H1 (cell line): ENCODE measurements at regions not wholly inside any gene's neighbourhood (a gene's known extent, or its start where the extent isn't known, plus 50 kb on each side); places are given as distances from the start of the nearest gene placed in this dataset.
A peak's percentile ranks its signal among the peaks of the same experiment; 100 is the strongest.
"Not testable (repeated sequence)": the region's sequence is repeated elsewhere in the genome, so short reads cannot be mapped to it uniquely, and the experiment has no call there.

Experiments
- CTCF ChIA-PET: fragments of 300-600 bp; sonication (Branson Sonifier 250); formaldehyde crosslinking; loops from one replicate; lab custom pipeline; 2021; ENCODE audit not compliant: partially characterized antibody; lab: Charles Lee
- POLR2A ChIA-PET: fragments of 300-600 bp; sonication (Branson Sonifier 250); formaldehyde crosslinking; loops from one replicate; lab custom pipeline; 2021; ENCODE audit warnings: inconsistent platforms; ENCODE audit not compliant: partially characterized antibody; lab: Charles Lee
- DNase-seq, 2 experiments: peaks; one replicate each; pipeline versions ENCODE4 v3.0.0 to v3.0.0-alpha.2; 2010 to 2022; ENCODE audit warnings: low spot score in 2 of 2, low read depth in 1 of 2, mixed read lengths in 1 of 2
- FAIRE-seq: peaks from 2 replicates; lab custom pipeline; 2011; peaks lifted over from hg19 to GRCh38; lab: Jason Lieb, UNC
- H2AFZ ChIP-seq: 2 replicates; pipeline ENCODE4 v1.8.1; 2012; ENCODE audit warnings: low read length, inconsistent platforms
- H2AK5ac ChIP-seq: 2 replicates; pipeline ENCODE4 v1.6.1; 2013; ENCODE audit warnings: low read depth, low read length
- H2BK120ac ChIP-seq: replicated peaks from 2 replicates; pipeline ENCODE3; 2013; ENCODE audit warnings: low read depth, low read length, inconsistent platforms
- H2BK12ac ChIP-seq: 2 replicates; pipeline ENCODE4 v1.6.1; 2013; ENCODE audit warnings: low read depth, low read length
- H2BK15ac ChIP-seq: 2 replicates; pipeline ENCODE4 v1.6.1; 2013; ENCODE audit warnings: low read length
- H2BK20ac ChIP-seq: 2 replicates; pipeline ENCODE4 v1.6.1; 2013; ENCODE audit warnings: low read length
- H2BK5ac ChIP-seq: 2 replicates; pipeline ENCODE4 v1.6.1; 2013; ENCODE audit warnings: low read depth, low read length
- H3K14ac ChIP-seq: 2 replicates; pipeline ENCODE4 v1.6.1; 2013; ENCODE audit warnings: inconsistent platforms; ENCODE audit not compliant: insufficient read length
- H3K18ac ChIP-seq: 2 replicates; pipeline ENCODE4 v1.6.1; 2013; ENCODE audit warnings: low read length; ENCODE audit errors: extremely low read depth
- H3K23ac ChIP-seq: 2 replicates; pipeline ENCODE4 v1.6.1; 2013; ENCODE audit warnings: inconsistent platforms; ENCODE audit not compliant: insufficient read length
- H3K23me2 ChIP-seq: 2 replicates; pipeline ENCODE4 v1.6.1; 2013; ENCODE audit warnings: low read depth, low read length
- H3K27ac ChIP-seq: 2 replicates; pipeline ENCODE4 v1.6.1; 2011; ENCODE audit warnings: low read depth, low read length, inconsistent platforms
- H3K27me3 ChIP-seq, 4 experiments: replicated peaks in 1 of 4; 1 replicate in 1 of 4; 2 replicates in 3 of 4; pipeline versions ENCODE4 v1.6.1 to v1.8.1; 2011 to 2013; ENCODE audit warnings: low read length in 3 of 4, mild to moderate bottlenecking in 3 of 4, inconsistent platforms in 2 of 4, mixed read lengths in 2 of 4, moderate library complexity in 1 of 4; ENCODE audit not compliant: control insufficient read depth in 3 of 4, insufficient read depth in 3 of 4; ENCODE audit errors: extremely low read depth in 1 of 4
- H3K36me3 ChIP-seq, 4 experiments: 2 replicates each; pipeline versions ENCODE4 v1.6.1 to v1.8.1; 2011 to 2013; ENCODE audit warnings: mild to moderate bottlenecking in 4 of 4, low read length in 3 of 4, moderate library complexity in 2 of 4, control low read depth in 1 of 4, inconsistent platforms in 1 of 4; ENCODE audit not compliant: insufficient read depth in 4 of 4, control insufficient read depth in 2 of 4
- H3K4ac ChIP-seq: replicated peaks from 2 replicates; pipeline ENCODE3; 2013; ENCODE audit warnings: low read length, low read depth, mixed read lengths, inconsistent platforms; ENCODE audit not compliant: insufficient read length
- H3K4me1 ChIP-seq, 4 experiments: replicated peaks in 1 of 4; 1 replicate in 1 of 4; 2 replicates in 3 of 4; pipeline versions ENCODE4 v1.6.1 to v1.8.1; 2011 to 2013; ENCODE audit warnings: low read length in 3 of 4, inconsistent platforms in 2 of 4, mixed read lengths in 1 of 4; ENCODE audit not compliant: insufficient read depth in 4 of 4, control insufficient read depth in 3 of 4
- H3K4me2 ChIP-seq, 2 experiments: 2 replicates each; pipeline versions ENCODE4 v1.6.1 to v1.8.1; 2011 to 2013; ENCODE audit warnings: low read depth in 2 of 2, low read length in 2 of 2, control low read depth in 1 of 2, inconsistent platforms in 1 of 2, mild to moderate bottlenecking in 1 of 2; ENCODE audit not compliant: insufficient read depth in 1 of 2
- H3K4me3 ChIP-seq, 4 experiments: fragments of 200-600, 300-600 bp in 1 of 4; sonication (generic), shearing (Covaris generic), sonication (Bioruptor Twin) in 1 of 4; 2 replicates each; pipeline versions ENCODE4 v1.5.1 to v1.8.1; 2011 to 2016; ENCODE audit warnings: low read length in 4 of 4, low read depth in 3 of 4, control low read depth in 2 of 4, inconsistent platforms in 2 of 4, mild to moderate bottlenecking in 2 of 4, mixed read lengths in 1 of 4, moderate library complexity in 1 of 4; ENCODE audit not compliant: insufficient read depth in 2 of 4; ENCODE audit errors: extremely low read depth in 1 of 4
- H3K56ac ChIP-seq: replicated peaks from 2 replicates; pipeline ENCODE3; 2013; ENCODE audit warnings: low read depth, mild to moderate bottlenecking, mixed read lengths, low read length, inconsistent platforms; ENCODE audit not compliant: insufficient read length
- H3K79me1 ChIP-seq: 2 replicates; pipeline ENCODE4 v1.6.1; 2013; ENCODE audit warnings: low read depth, low read length, control low read depth
- H3K79me2 ChIP-seq, 2 experiments: 2 replicates each; pipeline versions ENCODE4 v1.6.1 to v1.8.1; 2012 to 2013; ENCODE audit warnings: low read length in 2 of 2, mild to moderate bottlenecking in 2 of 2, inconsistent platforms in 1 of 2; ENCODE audit not compliant: insufficient read depth in 2 of 2, control insufficient read depth in 1 of 2
- H3K9ac ChIP-seq, 4 experiments: replicated peaks in 1 of 4; 1 replicate in 1 of 4; 2 replicates in 3 of 4; pipeline versions ENCODE4 v1.6.1 to v1.8.1; 2011 to 2013; ENCODE audit warnings: low read depth in 3 of 4, low read length in 3 of 4, control low read depth in 2 of 4, mild to moderate bottlenecking in 2 of 4, moderate library complexity in 2 of 4, inconsistent platforms in 1 of 4; ENCODE audit errors: extremely low read depth in 1 of 4
- H3K9me3 ChIP-seq, 2 experiments: 2 replicates each; pipeline versions ENCODE4 v1.6.1 to v1.8.1; 2012 to 2013; ENCODE audit warnings: mild to moderate bottlenecking in 2 of 2, moderate library complexity in 2 of 2, control low read depth in 1 of 2, inconsistent platforms in 1 of 2, low read depth in 1 of 2, low read length in 1 of 2, mixed read lengths in 1 of 2; ENCODE audit not compliant: insufficient read depth in 2 of 2
- H4K20me1 ChIP-seq, 2 experiments: replicated peaks in 1 of 2; 2 replicates each; pipeline versions ENCODE3 to v1.8.1; 2011 to 2013; ENCODE audit warnings: inconsistent platforms in 2 of 2, low read length in 2 of 2, mild to moderate bottlenecking in 1 of 2; ENCODE audit not compliant: insufficient read depth in 2 of 2, control insufficient read depth in 1 of 2
- H4K5ac ChIP-seq: 2 replicates; pipeline ENCODE4 v1.6.1; 2013; ENCODE audit warnings: low read length, low read depth, mixed read lengths, inconsistent platforms; ENCODE audit not compliant: insufficient read length
- H4K8ac ChIP-seq: 2 replicates; pipeline ENCODE4 v1.8.0; 2013; ENCODE audit warnings: mild to moderate bottlenecking, moderate library complexity, low read length, inconsistent platforms; ENCODE audit not compliant: insufficient read depth; ENCODE audit errors: extremely low read depth
- H4K91ac ChIP-seq: replicated peaks from 2 replicates; pipeline ENCODE3; 2013; ENCODE audit warnings: low read length, mixed read lengths, inconsistent platforms; ENCODE audit not compliant: insufficient read length
- RAD21 ChIP-seq, 2 experiments: IDR thresholded peaks in 1 of 2; conservative IDR thresholded peaks in 1 of 2; 2 replicates each; pipeline ENCODE4 v1.6.1; 2011; ENCODE audit warnings: low read depth in 2 of 2, low read length in 2 of 2, improper control_type of control experiment in 1 of 2, inconsistent platforms in 1 of 2, mild to moderate bottlenecking in 1 of 2, moderate library complexity in 1 of 2
- WGBS, 2 experiments: shearing (Covaris generic) in 1 of 2; methylation state at CpG; one replicate each; pipeline versions ENCODE4 v1.1.6 to v1.1.7; 2013 to 2015; ENCODE audit warnings: low lambda C conversion rate in 2 of 2, mixed read lengths in 2 of 2, inconsistent platforms in 1 of 2, low coverage in 1 of 2, missing lambda C conversion rate in 1 of 2; ENCODE audit not compliant: insufficient replicate concordance in 2 of 2, insufficient coverage in 1 of 2, insufficient read length in 1 of 2; ENCODE audit errors: extremely low coverage in 1 of 2, missing lambda C conversion rate in 1 of 2; 5-methylcytosine and 5-hydroxymethylcytosine counted together
- TF ChIP-seq, protein P1 (sequence below): IDR thresholded peaks from 2 replicates; pipeline ENCODE4 v1.6.1; 2012; ENCODE audit warnings: inconsistent platforms

DNA sequence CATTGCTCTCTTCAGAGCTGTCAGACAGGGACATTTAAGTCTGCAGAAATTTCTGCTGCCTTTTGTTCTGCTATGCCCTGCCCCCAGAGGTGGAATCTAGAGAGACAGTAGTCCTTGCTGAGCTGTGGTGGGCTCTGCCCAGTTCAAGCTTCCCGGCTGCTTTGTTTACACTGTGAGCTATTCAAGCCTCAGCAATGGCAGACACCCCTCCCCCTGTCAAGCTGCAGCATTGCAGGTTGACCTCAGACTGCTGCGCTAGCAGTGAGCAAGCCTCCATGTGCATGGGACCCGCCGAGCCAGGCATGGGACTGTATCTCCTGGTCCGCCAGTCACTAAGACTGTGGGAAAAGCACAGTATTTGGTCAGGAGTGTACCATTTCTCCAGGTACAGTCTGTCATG is 53.6 kb upstream of the MAPK10 start:
- peak in 1 of 2 experiments; percentile 15; a peak in 1 of 4 replicates for TF ChIP-seq RAD21 (IDR thresholded peaks at IDR 0.05 in 1 of 2, conservative IDR thresholded peaks at IDR 0.05 in 1 of 2; ENCODE audit: low read depth in 2 of 2, low read length in 2 of 2)
- TF ChIP-seq, protein P1, sequence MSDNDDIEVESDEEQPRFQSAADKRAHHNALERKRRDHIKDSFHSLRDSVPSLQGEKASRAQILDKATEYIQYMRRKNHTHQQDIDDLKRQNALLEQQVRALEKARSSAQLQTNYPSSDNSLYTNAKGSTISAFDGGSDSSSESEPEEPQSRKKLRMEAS, result peak; percentile 15; the same call in 1 of the 2 replicates
- TF ChIP-seq, all 59 proteins: peak for 2; not testable (repeated sequence) for 57
- H3K14ac ChIP-seq, H2BK120ac ChIP-seq, H4K20me1 ChIP-seq, H3K23ac ChIP-seq, H4K8ac ChIP-seq, H3K27me3 ChIP-seq, H4K91ac ChIP-seq, H3K36me3 ChIP-seq, H2AK5ac ChIP-seq, H3K4me2 ChIP-seq, H3K79me2 ChIP-seq, H3K4ac ChIP-seq, H3K23me2 ChIP-seq, H4K5ac ChIP-seq, H3K27ac ChIP-seq, H2BK15ac ChIP-seq, H3K4me1 ChIP-seq, FAIRE-seq, H3K9me3 ChIP-seq, H2AFZ ChIP-seq, H3K9ac ChIP-seq, POLR2A ChIA-PET, H3K4me3 ChIP-seq, H3K79me1 ChIP-seq, DNase-seq, H3K56ac ChIP-seq: not testable (repeated sequence)
- H2BK12ac ChIP-seq, result peak overlapping the region; percentile 87; the same call in 1 of the 2 replicates
- H2BK20ac ChIP-seq, result peak overlapping the region; percentile 86; the same call in 1 of the 2 replicates
- H2BK5ac ChIP-seq, result peak overlapping the region; percentile 74; the same call in 1 of the 2 replicates
- peak overlapping the region; percentile 76; the same call in 1 of the 2 replicates for H3K18ac ChIP-seq
- 89% methylated on average over 5 of the region's 5 CpGs; no CpG with 5 or more reads in 1 of the 2 experiments for WGBS, 2 experiments
- CTCF ChIA-PET, result interaction anchor here (0.8 to 2.3 kb wide), 5 partner anchors 8 to 190 kb away, joined by 3 to 6 read pairs (median 3); partner anchors contain the start of gene PTPN13
